ENCODE measurements at regions not wholly inside any gene's neighbourhood (a gene's known extent, or its start where the extent isn't known, plus 50 kb on each side); places are given as distances from the start of the nearest gene placed in this dataset.

GRCh38 chr14:97196336-97196735 lies 399.2 kb downstream of the VRK1 start:
- no peak overlapping the region for H2AK9ac ChIP-seq (replicated peaks; ENCODE audit: low read depth, low read length, poor library complexity)
- intact Hi-C loops (cut with micrococcal nuclease) (no loop called here), dilution Hi-C loops (cut with HindIII; ENCODE audit: low sequenced_read_pairs, unreplicated experiment) (no loop called here), in situ Hi-C loops (cut with MboI; ENCODE audit: low sequenced_read_pairs) (no loop called here)
- no peak overlapping the region for H2BK5ac ChIP-seq (ENCODE audit: low read depth, low read length, poor library complexity, severe bottlenecking)
- H3K18ac ChIP-seq (ENCODE audit: low read depth, low read length), result no peak overlapping the region
- H3K9ac ChIP-seq (ENCODE audit: low read depth, low read length), result no peak overlapping the region
- no peaks in the 10 kb centered on the region for H3K79me1 ChIP-seq (ENCODE audit: low read depth in 1 of 2, low read length in 2 of 2)
- H3K4me3 ChIP-seq (ENCODE audit: insufficient read depth, low read depth, low read length), result no peak overlapping the region
- no peaks in the 10 kb centered on the region for H3K27me3 ChIP-seq (ENCODE audit: control insufficient read depth, insufficient read depth, low read length)
- no TSS peak for BruUV-seq (replicated peaks)
- H3K27ac ChIP-seq (ENCODE audit: insufficient read depth, low read length), result no peak overlapping the region
- H3K4me2 ChIP-seq (ENCODE audit: low read depth, low read length), result no peak overlapping the region
- ChIA-PET POLR2A (ENCODE audit: unreplicated experiment) (no interaction called here), CTCF (no interaction called here)
- ATAC-seq (ENCODE audit: low read depth) (no peak), DNase-seq (no peak)
- H2AK5ac ChIP-seq (ENCODE audit: low read depth, low read length), result no peak overlapping the region
- H3K9me1 ChIP-seq (ENCODE audit: insufficient read depth, low read length), result no peaks in the 10 kb centered on the region
- H3K4ac ChIP-seq (ENCODE audit: low read depth, low read length), result no peak overlapping the region
- H3K9me3 ChIP-seq (ENCODE audit: control insufficient read depth, insufficient read depth, low read length), result peaks cover 13% of the 10 kb centered on the region
- H3K14ac ChIP-seq (replicated peaks; ENCODE audit: low read depth, low read length), result no peak overlapping the region
- no peak overlapping the region for H4K91ac ChIP-seq (ENCODE audit: insufficient read depth, low read depth, low read length)
- H4K8ac ChIP-seq (ENCODE audit: low read depth in 2 of 2, low read length in 2 of 2), result no peak overlapping the region
- no peak overlapping the region for H3K56ac ChIP-seq (ENCODE audit: extremely low read depth, insufficient read depth, low read length)
- H2BK15ac ChIP-seq (ENCODE audit: low read depth, low read length), result no peak overlapping the region
- H4K20me1 ChIP-seq (ENCODE audit: insufficient read depth, low read length), result no peaks in the 10 kb centered on the region
- H4K5ac ChIP-seq (ENCODE audit: low read depth, low read length), result no peak overlapping the region
- no peak overlapping the region for H2BK20ac ChIP-seq (ENCODE audit: low read depth, low read length)
- H3K36me3 ChIP-seq (ENCODE audit: control insufficient read depth, insufficient read depth, low read length), result no peaks in the 10 kb centered on the region
- H2AFZ ChIP-seq (replicated peaks; ENCODE audit: low read length, poor library complexity), result no peak overlapping the region
- H2BK120ac ChIP-seq (ENCODE audit: low read depth, low read length), result no peak overlapping the region
- WGBS, 2 experiments (ENCODE audit: extremely low coverage in 2 of 2, insufficient read length in 1 of 2), result 67% methylated on average over 3 of the region's 4 CpGs; no CpG with 5 or more reads in 1 of the 2 experiments
- H3K4me1 ChIP-seq (ENCODE audit: control insufficient read depth, insufficient read depth, low read length), result no peaks in the 10 kb centered on the region
- TF ChIP-seq NFE2L2 (IDR thresholded peaks at IDR 0.05; ENCODE audit: low read depth, low read length) (no peak), SMC3 (IDR thresholded peaks at IDR 0.05; ENCODE audit: low read depth, low read length) (no peak), RFX5 (IDR thresholded peaks at IDR 0.05; ENCODE audit: low read depth, low read length) (no peak)
- no peak overlapping the region for H3K23ac ChIP-seq (ENCODE audit: low read depth, low read length)

Measured in IMR-90 (cell line).